ENCODE measurements at regions not wholly inside any gene's neighbourhood (a gene's known extent, or its start where the extent isn't known, plus 50 kb on each side); places are given as distances from the start of the nearest gene placed in this dataset.

- TF ChIP-seq CTCF (IDR thresholded peaks at IDR 0.05): no peak
- TF ChIP-seq POLR2A (IDR thresholded peaks at IDR 0.05): no peak
- TF ChIP-seq EP300 (IDR thresholded peaks at IDR 0.05): no peak
Observed at GRCh38 chr11:104661471-104661870, 236.8 kb downstream of the CASP12 start.

All from ovary (tissue), 3 donors.